ENCODE measurements at regions not wholly inside any gene's neighbourhood (a gene's known extent, or its start where the extent isn't known, plus 50 kb on each side); places are given as distances from the start of the nearest gene placed in this dataset.

DNA sequence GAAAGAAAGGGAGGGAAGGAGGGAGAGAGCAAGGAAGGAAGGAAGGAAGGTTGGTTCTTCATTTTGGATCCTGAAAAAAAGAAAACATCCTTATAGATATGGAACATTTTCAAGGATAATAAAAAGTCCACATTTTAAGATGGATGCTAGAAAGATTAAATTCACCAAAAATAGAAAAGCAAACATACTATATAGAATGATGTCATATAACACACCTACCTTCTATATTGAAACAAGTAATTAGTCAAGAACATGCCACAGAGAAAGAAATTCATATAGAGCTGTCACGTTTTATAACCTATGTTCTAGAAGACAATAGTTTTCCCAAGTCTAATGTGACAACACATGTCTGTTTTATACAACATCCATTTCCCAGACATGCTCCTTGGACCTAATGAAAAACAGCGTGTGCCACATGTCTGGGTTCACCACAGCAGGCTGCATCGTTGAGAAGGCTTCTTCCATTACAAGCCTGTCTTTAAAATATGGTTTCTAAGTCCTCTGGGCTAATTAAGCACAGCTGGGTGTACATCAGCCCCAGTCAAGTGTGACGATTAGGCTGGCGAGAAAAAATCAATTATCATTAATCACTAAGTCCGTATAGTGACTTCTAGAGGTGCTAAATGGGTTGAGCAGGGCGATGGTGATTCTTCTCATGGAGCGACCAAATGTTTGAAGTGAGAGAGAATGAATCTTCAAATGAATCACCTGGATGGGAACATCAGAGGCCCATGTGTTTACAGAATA, 301.8 kb downstream of the TLE1 start:
- TF ChIP-seq, protein P1, sequence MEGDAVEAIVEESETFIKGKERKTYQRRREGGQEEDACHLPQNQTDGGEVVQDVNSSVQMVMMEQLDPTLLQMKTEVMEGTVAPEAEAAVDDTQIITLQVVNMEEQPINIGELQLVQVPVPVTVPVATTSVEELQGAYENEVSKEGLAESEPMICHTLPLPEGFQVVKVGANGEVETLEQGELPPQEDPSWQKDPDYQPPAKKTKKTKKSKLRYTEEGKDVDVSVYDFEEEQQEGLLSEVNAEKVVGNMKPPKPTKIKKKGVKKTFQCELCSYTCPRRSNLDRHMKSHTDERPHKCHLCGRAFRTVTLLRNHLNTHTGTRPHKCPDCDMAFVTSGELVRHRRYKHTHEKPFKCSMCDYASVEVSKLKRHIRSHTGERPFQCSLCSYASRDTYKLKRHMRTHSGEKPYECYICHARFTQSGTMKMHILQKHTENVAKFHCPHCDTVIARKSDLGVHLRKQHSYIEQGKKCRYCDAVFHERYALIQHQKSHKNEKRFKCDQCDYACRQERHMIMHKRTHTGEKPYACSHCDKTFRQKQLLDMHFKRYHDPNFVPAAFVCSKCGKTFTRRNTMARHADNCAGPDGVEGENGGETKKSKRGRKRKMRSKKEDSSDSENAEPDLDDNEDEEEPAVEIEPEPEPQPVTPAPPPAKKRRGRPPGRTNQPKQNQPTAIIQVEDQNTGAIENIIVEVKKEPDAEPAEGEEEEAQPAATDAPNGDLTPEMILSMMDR (IDR thresholded peaks at IDR 0.05): no peak
- no peak for TF ChIP-seq POLR2A (IDR thresholded peaks at IDR 0.05)

All from body of pancreas (tissue), 4 donors.